Keratinocyte (primary cell): ENCODE measurements at regions not wholly inside any gene's neighbourhood (a gene's known extent, or its start where the extent isn't known, plus 50 kb on each side); places are given as distances from the start of the nearest gene placed in this dataset.

ENCODE experiments used
- DNase-seq: peaks from one replicate; pipeline ENCODE4 v3.0.0-alpha.2; 2011; ENCODE audit warnings: low read depth, missing footprints, low spot score
- FAIRE-seq: peaks from 2 replicates; lab custom pipeline; 2011; peaks lifted over from hg19 to GRCh38; lab: Jason Lieb, UNC
- H2AFZ ChIP-seq: 2 replicates; pipeline ENCODE4 v1.6.0; 2012; ENCODE audit warnings: low read length, control low read depth, inconsistent platforms; ENCODE audit not compliant: control insufficient read depth
- H3K27ac ChIP-seq: 2 replicates; pipeline ENCODE4 v1.5.1; 2011; ENCODE audit warnings: low read length; ENCODE audit not compliant: control insufficient read depth, insufficient read depth
- H3K27me3 ChIP-seq: 3 replicates; pipeline ENCODE4 v1.6.0; 2011; ENCODE audit warnings: low read length; ENCODE audit not compliant: control insufficient read depth, insufficient read depth; ENCODE audit errors: extremely low read depth
- H3K36me3 ChIP-seq, 2 experiments: 2 replicates in 1 of 2; 3 replicates in 1 of 2; pipeline ENCODE4 v1.5.1; 2011; ENCODE audit warnings: low read length in 2 of 2, mild to moderate bottlenecking in 1 of 2; ENCODE audit not compliant: control insufficient read depth in 2 of 2, insufficient read depth in 2 of 2; ENCODE audit errors: extremely low read depth in 1 of 2
- H3K4me1 ChIP-seq: 3 replicates; pipeline ENCODE4 v1.5.1; 2011; ENCODE audit warnings: low read length; ENCODE audit not compliant: control insufficient read depth, insufficient read depth; ENCODE audit errors: extremely low read depth
- H3K4me2 ChIP-seq: 3 replicates; pipeline ENCODE4 v1.6.0; 2011; ENCODE audit warnings: low read depth, low read length; ENCODE audit not compliant: control insufficient read depth, insufficient read depth; ENCODE audit errors: extremely low read depth
- H3K4me3 ChIP-seq, 3 experiments: fragments of 200-600 bp in 1 of 3; sonication (generic) in 1 of 3; 2 replicates in 2 of 3; 3 replicates in 1 of 3; pipeline ENCODE4 v1.5.1; 2011 to 2016; ENCODE audit warnings: low read length in 3 of 3, mild to moderate bottlenecking in 3 of 3, control low read depth in 2 of 3, inconsistent platforms in 1 of 3, low read depth in 1 of 3, mixed read lengths in 1 of 3, mixed run types in 1 of 3, moderate library complexity in 1 of 3; ENCODE audit not compliant: control insufficient read depth in 2 of 3, insufficient read depth in 2 of 3; ENCODE audit errors: extremely low read depth in 1 of 3
- H3K79me2 ChIP-seq: 2 replicates; pipeline ENCODE4 v1.6.0; 2012; ENCODE audit warnings: low read length; ENCODE audit not compliant: control insufficient read depth, insufficient read depth
- H3K9ac ChIP-seq: 3 replicates; pipeline ENCODE4 v1.6.0; 2011; ENCODE audit warnings: low read length; ENCODE audit not compliant: control insufficient read depth, insufficient read depth; ENCODE audit errors: extremely low read depth
- H3K9me1 ChIP-seq: 3 replicates; pipeline ENCODE4 v1.6.0; 2011; ENCODE audit warnings: low read length; ENCODE audit not compliant: control insufficient read depth, insufficient read depth; ENCODE audit errors: extremely low read depth
- H3K9me3 ChIP-seq: 2 replicates; pipeline ENCODE4 v1.5.1; 2012; ENCODE audit warnings: low read depth, low read length; ENCODE audit not compliant: control insufficient read depth
- H4K20me1 ChIP-seq: 3 replicates; pipeline ENCODE4 v1.6.0; 2011; ENCODE audit warnings: low read length; ENCODE audit not compliant: control insufficient read depth, insufficient read depth; ENCODE audit errors: extremely low read depth
- CTCF ChIP-seq, 3 experiments: IDR thresholded peaks in 1 of 3; conservative IDR thresholded peaks in 1 of 3; optimal IDR thresholded peaks in 1 of 3; 2 replicates in 2 of 3; 3 replicates in 1 of 3; pipeline versions ENCODE3 to v1.5.1; 2011; ENCODE audit warnings: low read length in 3 of 3, mild to moderate bottlenecking in 3 of 3, moderate library complexity in 2 of 3, control low read depth in 1 of 3, inconsistent platforms in 1 of 3; ENCODE audit not compliant: insufficient read depth in 2 of 3; ENCODE audit errors: extremely low read depth in 1 of 3
- EZH2 ChIP-seq: IDR thresholded peaks from one replicate; pipeline ENCODE4 v1.6.1; 2012; ENCODE audit warnings: inconsistent platforms, mild to moderate bottlenecking, low read length, moderate library complexity
- dilution Hi-C: fragments of 300-500 bp; cut with MboI; formaldehyde crosslinking; loops from one replicate; pipeline ENCODE4 v1.7.0; 2020; ENCODE audit warnings: low sequenced_read_pairs; ENCODE audit not compliant: extremely low pct_ligation_motif_present

GRCh38 chr1:101311146-101311920 is 74.5 kb downstream of the S1PR1 start:
- Histone ChIP-seq H3K4me2 (no peak overlapping the region), H3K27ac (no peak overlapping the region), H3K4me1 (peaks cover 6% of the 10 kb centered on the region), H3K79me2 (no peaks in the 10 kb centered on the region), H4K20me1 (no peaks in the 10 kb centered on the region), H3K36me3 (no peaks in the 10 kb centered on the region), H3K27me3 (peaks cover 22% of the 10 kb centered on the region), H3K4me3 (no peak overlapping the region), H3K9ac (no peak overlapping the region), H3K9me3 (no peaks in the 10 kb centered on the region), H2AFZ (no peak overlapping the region), H3K9me1 (no peaks in the 10 kb centered on the region)
- DNase-seq (no peak), FAIRE-seq (no peak)
- dilution Hi-C loops: loop anchor here (10.0 kb wide), 1 partner anchor 53 kb away; no protein-coding TSS in a partner anchor
- no peak for TF ChIP-seq CTCF (optimal IDR thresholded peaks at IDR 0.05 in 1 of 3, IDR thresholded peaks at IDR 0.05 in 1 of 3, conservative IDR thresholded peaks at IDR 0.05 in 1 of 3; ENCODE audit: extremely low read depth in 1 of 3, insufficient read depth in 2 of 3, low read length in 3 of 3)
- TF ChIP-seq EZH2: no peak

GRCh38 chr1:101312147-101312546 is 75.3 kb downstream of the S1PR1 start:
- H3K4me2 ChIP-seq: no peak overlapping the region
- H3K9ac ChIP-seq: no peak overlapping the region
- H3K27ac ChIP-seq: no peak overlapping the region
- H3K27me3 ChIP-seq: peaks cover 22% of the 10 kb centered on the region
- H3K4me3 ChIP-seq: no peak overlapping the region
- H4K20me1 ChIP-seq: no peaks in the 10 kb centered on the region
- H3K36me3 ChIP-seq: no peaks in the 10 kb centered on the region
- no peak for DNase-seq
- no peak overlapping the region for H2AFZ ChIP-seq
- no peaks in the 10 kb centered on the region for H3K9me1 ChIP-seq
- dilution Hi-C loops: loop anchor here (10.0 kb wide), 1 partner anchor 53 kb away; no protein-coding TSS in a partner anchor
- no peaks in the 10 kb centered on the region for H3K79me2 ChIP-seq
- H3K4me1 ChIP-seq: peaks cover 6% of the 10 kb centered on the region
- no peaks in the 10 kb centered on the region for H3K9me3 ChIP-seq
- TF ChIP-seq CTCF (optimal IDR thresholded peaks at IDR 0.05 in 1 of 3, IDR thresholded peaks at IDR 0.05 in 1 of 3, conservative IDR thresholded peaks at IDR 0.05 in 1 of 3; ENCODE audit: extremely low read depth in 1 of 3, insufficient read depth in 2 of 3, low read length in 3 of 3): no peak
- TF ChIP-seq EZH2: no peak
- no peak for FAIRE-seq
